ENCODE measurements at regions not wholly inside any gene's neighbourhood (a gene's known extent, or its start where the extent isn't known, plus 50 kb on each side); places are given as distances from the start of the nearest gene placed in this dataset.

GRCh38 chr5:175343308-175343707, 100.7 kb downstream of the DRD1 start:
- no peak for TF ChIP-seq ZNF425 (CRISPR knock-in tag; conservative IDR thresholded peaks at IDR 0.05)
- TF ChIP-seq OVOL2 (CRISPR knock-in tag; IDR thresholded peaks at IDR 0.05; ENCODE audit: borderline replicate concordance) = no peak
- no peak for TF ChIP-seq CTCF (IDR thresholded peaks at IDR 0.05)
- no peak for TF ChIP-seq NR3C1 (CRISPR knock-in tag; conservative IDR thresholded peaks at IDR 0.05; ENCODE audit: low read depth)
- TF ChIP-seq JUN (CRISPR knock-in tag; IDR thresholded peaks at IDR 0.05) = no peak
- no peak for TF ChIP-seq MAX (CRISPR knock-in tag; IDR thresholded peaks at IDR 0.05)
- TF ChIP-seq MYBL2 (CRISPR knock-in tag; IDR thresholded peaks at IDR 0.05) = no peak

Measured in WTC11 (cell line).